Ishikawa (cell line): ENCODE measurements at regions not wholly inside any gene's neighbourhood (a gene's known extent, or its start where the extent isn't known, plus 50 kb on each side); places are given as distances from the start of the nearest gene placed in this dataset.

Source experiments
- CEBPB ChIP-seq: IDR thresholded peaks from 2 replicates; pipeline ENCODE4 v1.6.1; 2012
- CREB1 ChIP-seq: IDR thresholded peaks from 2 replicates; pipeline ENCODE4 v1.6.1; 2012; ENCODE audit warnings: low read depth
- EGR1 ChIP-seq: IDR thresholded peaks from 2 replicates; pipeline ENCODE4 v1.6.1; 2012
- EP300 ChIP-seq: IDR thresholded peaks from 2 replicates; pipeline ENCODE4 v1.6.1; 2012; ENCODE audit warnings: borderline replicate concordance
- FOXM1 ChIP-seq: IDR thresholded peaks from 2 replicates; pipeline ENCODE4 v1.6.1; 2012; ENCODE audit warnings: low read depth, borderline replicate concordance
- NFIC ChIP-seq: IDR thresholded peaks from 2 replicates; pipeline ENCODE4 v1.6.1; 2012
- RAD21 ChIP-seq: IDR thresholded peaks from 2 replicates; pipeline ENCODE4 v1.6.1; 2012; ENCODE audit warnings: low read depth
- REST ChIP-seq: IDR thresholded peaks from 2 replicates; pipeline ENCODE4 v1.6.1; 2012; ENCODE audit warnings: low read depth, mild to moderate bottlenecking
- TAF1 ChIP-seq: IDR thresholded peaks from 2 replicates; pipeline ENCODE4 v1.6.1; 2012; ENCODE audit warnings: low read depth, mild to moderate bottlenecking
- TCF12 ChIP-seq: IDR thresholded peaks from 2 replicates; pipeline ENCODE4 v1.6.1; 2012; ENCODE audit warnings: low read depth
- TEAD4 ChIP-seq: IDR thresholded peaks from 2 replicates; pipeline ENCODE4 v1.6.1; 2012
- USF1 ChIP-seq: IDR thresholded peaks from 2 replicates; pipeline ENCODE4 v1.6.1; 2012
- YY1 ChIP-seq: IDR thresholded peaks from 2 replicates; pipeline ENCODE4 v1.6.1; 2012; ENCODE audit warnings: low read depth
- ZBTB7A ChIP-seq: IDR thresholded peaks from 2 replicates; pipeline ENCODE4 v1.6.1; 2012; ENCODE audit warnings: low read depth
- TF ChIP-seq, protein P1 (sequence below): IDR thresholded peaks from 2 replicates; pipeline ENCODE4 v1.6.1; 2012

GRCh38 chr13:50766013-50766412 is 77.5 kb downstream of the DLEU7 start:
- TF ChIP-seq CREB1 (no peak), RAD21 (no peak), YY1 (no peak), USF1 (no peak), TAF1 (no peak), EP300 (no peak)

DNA sequence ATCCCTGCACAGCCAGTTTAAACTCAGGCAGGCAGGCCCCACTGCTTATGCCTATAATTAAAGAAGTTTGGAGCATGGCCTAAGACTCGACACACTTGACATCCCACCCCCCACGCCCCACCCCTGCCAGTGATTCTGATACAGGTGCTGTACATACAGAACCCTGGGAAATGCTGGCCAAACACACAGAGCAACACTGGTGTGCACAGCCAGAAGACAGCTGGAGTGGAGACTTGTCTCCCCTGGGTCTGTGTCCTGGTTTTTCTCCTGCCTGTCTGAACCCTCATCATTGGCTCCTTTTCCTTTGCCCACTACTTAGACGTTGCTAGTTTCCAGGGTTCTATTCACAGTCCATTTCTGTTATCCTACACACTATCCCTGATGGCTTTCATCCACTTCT is 76.8 kb downstream of the DLEU7 start:
- TF ChIP-seq REST (no peak), ZBTB7A (no peak), CREB1 (no peak), FOXM1 (no peak), RAD21 (no peak), EGR1 (no peak), CEBPB (no peak), YY1 (no peak), USF1 (no peak), TEAD4 (no peak), TCF12 (no peak), TAF1 (no peak), NFIC (no peak), EP300 (no peak)
- TF ChIP-seq, protein P1, sequence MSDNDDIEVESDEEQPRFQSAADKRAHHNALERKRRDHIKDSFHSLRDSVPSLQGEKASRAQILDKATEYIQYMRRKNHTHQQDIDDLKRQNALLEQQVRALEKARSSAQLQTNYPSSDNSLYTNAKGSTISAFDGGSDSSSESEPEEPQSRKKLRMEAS: no peak
